NOMO-1 treated with DMSO at 0.1 percent for 48 hours (cell line): ENCODE measurements at regions not wholly inside any gene's neighbourhood (a gene's known extent, or its start where the extent isn't known, plus 50 kb on each side); places are given as distances from the start of the nearest gene placed in this dataset.
"Not testable (repeated sequence)": the region's sequence is repeated elsewhere in the genome, so short reads cannot be mapped to it uniquely, and the experiment has no call there.

Source experiments
- DNase-seq: peaks from one replicate; lab custom pipeline; 2025; ENCODE audit not compliant: unreplicated experiment; lab: John Stamatoyannopoulos, UW

- DNase-seq = no peak
These were observed 166.7 kb upstream of the PRICKLE2 start for GRCh38 chr3:64392001-64392400.

GRCh38 chr3:64390893-64391292 lies 165.6 kb upstream of the PRICKLE2 start:
- no peak for DNase-seq

- no peak for DNase-seq
These were observed 163.6 kb upstream of the PRICKLE2 start for GRCh38 chr3:64388886-64389285.

- no peak for DNase-seq
These were observed 162.4 kb upstream of the PRICKLE2 start for GRCh38 chr3:64387688-64388087.

DNA sequence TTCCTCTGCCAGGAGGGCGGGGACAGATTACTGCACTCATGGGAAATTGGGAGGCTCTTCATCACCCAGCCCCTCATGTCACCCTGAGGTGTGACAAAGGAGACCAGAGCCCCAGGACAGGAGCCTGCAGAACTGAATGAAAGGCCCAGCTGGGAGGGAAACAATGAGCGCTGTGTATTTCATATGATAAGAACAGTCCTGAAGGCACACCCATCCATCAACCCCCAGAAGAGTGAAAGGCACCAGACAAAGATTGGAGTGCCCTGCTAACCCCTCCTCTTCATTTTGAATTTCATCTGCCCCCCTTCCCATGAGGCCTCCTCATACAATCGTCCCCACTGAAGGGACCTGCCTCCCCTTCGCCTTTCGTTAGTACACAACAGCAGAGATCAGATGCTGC lies 160.0 kb upstream of the PRICKLE2 start:
- DNase-seq = no peak

GRCh38 chr3:64384561-64384960 lies 159.3 kb upstream of the PRICKLE2 start:
- DNase-seq = no peak

DNA sequence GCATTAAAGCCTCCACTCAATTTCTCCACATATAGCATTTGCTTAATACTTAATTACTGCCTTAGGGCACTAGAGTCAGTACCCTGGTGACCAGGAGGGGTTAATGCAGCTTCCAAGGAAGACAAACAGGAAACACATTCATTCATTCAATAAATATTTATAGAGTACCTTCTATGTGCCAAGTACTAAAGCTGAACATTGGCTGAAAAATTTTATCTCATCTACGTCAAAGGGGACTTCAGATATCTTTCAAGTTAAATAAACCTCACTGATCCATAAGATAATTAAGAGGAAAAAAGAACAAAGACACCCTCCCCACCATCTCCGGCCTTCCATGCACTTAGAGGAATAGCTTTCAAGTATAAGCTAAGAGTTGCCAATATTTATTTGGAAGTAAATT lies 156.9 kb upstream of the PRICKLE2 start:
- no peak for DNase-seq

GRCh38 chr3:64381367-64381766 lies 156.1 kb upstream of the PRICKLE2 start:
- no peak for DNase-seq

GRCh38 chr3:64380546-64380945 lies 155.3 kb upstream of the PRICKLE2 start:
- no peak for DNase-seq

GRCh38 chr3:64379221-64379620 lies 154.0 kb upstream of the PRICKLE2 start:
- no peak for DNase-seq

GRCh38 chr3:64377942-64378341 lies 152.7 kb upstream of the PRICKLE2 start:
- no peak for DNase-seq

- DNase-seq = no peak
These were observed 150.5 kb upstream of the PRICKLE2 start for GRCh38 chr3:64375737-64376136.

DNA sequence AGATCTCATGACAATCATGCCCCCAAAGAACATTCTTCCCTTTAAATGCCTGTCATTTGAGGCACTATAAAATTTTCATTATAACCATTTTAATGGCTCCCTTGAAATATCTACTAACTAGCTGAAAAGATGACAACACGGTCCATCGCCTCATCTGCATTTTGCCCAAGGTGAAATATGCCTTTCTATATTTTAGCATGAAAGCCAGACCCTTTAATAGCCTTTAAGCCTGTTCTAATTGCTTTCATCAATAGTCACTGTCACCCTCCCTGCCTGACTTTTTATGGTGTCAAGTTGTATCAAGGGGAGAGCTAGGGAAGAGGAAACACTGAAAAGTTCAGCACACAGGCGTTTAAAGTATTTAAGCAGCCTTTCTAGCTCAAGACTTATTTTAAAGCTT lies 144.1 kb upstream of the PRICKLE2 start:
- no peak for DNase-seq

- no peak for DNase-seq
These were observed 143.2 kb upstream of the PRICKLE2 start for GRCh38 chr3:64368257-64369020.

- DNase-seq = no peak
These were observed 140.6 kb upstream of the PRICKLE2 start for GRCh38 chr3:64365877-64366276.

- DNase-seq = no peak
These were observed 138.6 kb upstream of the PRICKLE2 start for GRCh38 chr3:64363842-64364241.

DNA sequence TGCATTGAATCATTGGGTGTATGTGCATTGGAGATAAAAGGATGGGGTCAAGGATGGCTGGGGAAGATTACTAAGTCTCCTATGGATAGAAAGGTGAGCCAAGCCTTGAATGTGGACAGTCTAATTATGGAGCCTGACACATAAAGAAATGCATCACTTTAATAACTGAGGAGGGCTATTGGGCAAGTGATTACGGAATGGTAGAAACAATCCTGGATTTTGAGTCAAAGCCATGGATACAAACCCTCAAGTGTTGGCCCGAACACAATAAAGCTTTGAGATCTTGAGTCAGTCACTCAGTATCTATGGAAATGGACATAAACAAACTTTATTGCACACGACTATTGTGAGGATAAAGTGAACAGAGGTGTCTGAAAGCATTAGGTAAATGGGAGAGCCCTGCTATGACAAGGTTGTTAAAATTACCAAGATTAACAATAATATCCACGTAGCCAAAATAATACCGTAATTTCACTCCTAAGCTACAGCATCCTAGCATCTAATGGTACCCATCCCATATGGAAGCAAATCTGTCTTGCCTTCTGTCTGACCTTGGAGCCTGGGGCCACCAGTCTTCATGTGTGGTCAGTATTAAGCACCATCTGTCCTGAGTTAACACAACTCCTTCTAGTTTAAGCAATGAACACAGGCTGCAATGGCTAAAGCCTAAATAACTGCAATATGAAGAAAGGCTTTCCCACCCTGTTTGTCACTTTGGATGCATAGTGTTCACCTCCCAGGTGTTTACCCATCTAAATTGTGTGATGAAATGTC lies 136.9 kb upstream of the PRICKLE2 start:
- no peak for DNase-seq

DNA sequence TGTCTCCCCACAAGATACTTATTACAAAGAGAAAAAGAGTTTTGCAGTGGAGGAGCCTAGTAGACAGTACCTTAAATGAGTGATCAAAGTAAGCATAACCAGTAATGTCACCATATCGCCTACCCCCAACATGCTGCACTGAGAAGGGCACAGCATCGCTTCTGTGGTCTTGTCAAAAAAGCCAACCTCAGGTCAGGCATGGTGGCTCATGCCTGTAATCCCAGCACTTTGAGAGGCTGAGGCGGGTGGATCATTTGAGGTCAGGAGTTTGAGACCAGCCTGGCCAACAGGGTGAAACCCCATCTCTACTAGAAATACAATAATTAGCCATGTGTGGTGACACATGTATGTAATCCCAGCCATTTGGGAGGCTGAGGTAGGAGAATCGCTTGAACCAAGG lies 135.8 kb upstream of the PRICKLE2 start:
- DNase-seq = not testable (repeated sequence)

- no peak for DNase-seq
These were observed 135.0 kb upstream of the PRICKLE2 start for GRCh38 chr3:64360280-64360679.

DNA sequence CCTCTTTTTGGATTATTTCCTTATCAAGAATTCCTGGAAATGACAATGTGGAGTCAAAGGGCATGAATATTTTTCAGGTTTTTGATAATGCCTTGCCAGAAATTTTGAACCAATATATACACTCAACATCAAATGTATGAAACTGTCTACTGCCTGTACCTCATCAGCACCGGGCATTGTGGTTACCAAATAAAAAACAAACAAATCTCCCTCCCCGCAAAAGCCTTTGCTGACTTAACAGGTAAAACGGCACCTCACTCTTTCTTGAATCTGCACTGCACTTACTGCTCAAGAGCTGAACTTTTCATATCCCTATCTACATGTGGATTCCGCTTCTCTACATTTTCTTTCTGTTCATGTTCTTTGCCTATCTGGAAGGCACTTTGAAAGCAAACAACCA lies 134.5 kb upstream of the PRICKLE2 start:
- no peak for DNase-seq

- no peak for DNase-seq
These were observed 133.6 kb upstream of the PRICKLE2 start for GRCh38 chr3:64358853-64359252.

- no peak for DNase-seq
These were observed 132.9 kb upstream of the PRICKLE2 start for GRCh38 chr3:64358176-64358575.
